ENCODE measurements at regions not wholly inside any gene's neighbourhood (a gene's known extent, or its start where the extent isn't known, plus 50 kb on each side); places are given as distances from the start of the nearest gene placed in this dataset.

DNA sequence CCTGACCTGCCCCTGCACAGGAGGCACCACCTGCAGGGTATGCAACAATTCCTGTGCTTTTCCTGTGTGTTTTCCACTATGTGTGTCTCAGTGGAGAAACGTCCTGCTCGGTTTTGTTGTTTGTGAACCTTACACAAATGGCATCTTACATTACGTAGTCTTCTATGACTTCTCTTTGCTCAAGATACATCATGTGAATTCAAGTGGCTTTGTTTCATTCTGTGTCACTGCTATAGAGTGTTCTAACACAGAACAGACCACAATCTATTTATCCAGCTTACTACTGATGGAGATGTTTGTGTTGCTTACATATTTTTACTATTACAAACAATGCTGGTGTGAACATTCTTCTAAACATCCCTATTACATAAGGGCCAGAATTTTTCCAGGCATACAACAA, 97.7 kb downstream of the ANKRD10 start:
- no peak overlapping the region for H2AK9ac ChIP-seq (replicated peaks; ENCODE audit: low read depth, low read length, poor library complexity)
- no peaks in the 10 kb centered on the region for H3K79me1 ChIP-seq (ENCODE audit: low read depth in 1 of 2, low read length in 2 of 2)
- no peak overlapping the region for H3K9ac ChIP-seq (ENCODE audit: low read depth, low read length)
- no peak overlapping the region for H2BK20ac ChIP-seq (ENCODE audit: low read depth, low read length)
- H2BK15ac ChIP-seq (ENCODE audit: low read depth, low read length), result no peak overlapping the region
- DNase-seq (no peak), ATAC-seq (ENCODE audit: low read depth) (peak; percentile 9; the same call in 1 of the 2 replicates)
- H3K36me3 ChIP-seq (ENCODE audit: control insufficient read depth, insufficient read depth, low read length), result no peaks in the 10 kb centered on the region
- no peak overlapping the region for H3K23ac ChIP-seq (ENCODE audit: low read depth, low read length)
- no peak overlapping the region for H3K56ac ChIP-seq (ENCODE audit: extremely low read depth, insufficient read depth, low read length)
- no peaks in the 10 kb centered on the region; the same call in 1 of the 2 replicates for H3K9me1 ChIP-seq (ENCODE audit: insufficient read depth, low read length)
- ChIA-PET CTCF (no interaction called here), POLR2A (ENCODE audit: unreplicated experiment) (no interaction called here)
- no peak overlapping the region for H3K4ac ChIP-seq (ENCODE audit: low read depth, low read length)
- H4K20me1 ChIP-seq (ENCODE audit: insufficient read depth, low read length), result no peaks in the 10 kb centered on the region
- in situ Hi-C loops (cut with MboI; ENCODE audit: low sequenced_read_pairs) (loop anchor here (25.0 kb wide), 1 partner anchor 230 kb away; no protein-coding TSS in a partner anchor), intact Hi-C loops (cut with micrococcal nuclease) (loop anchor here (5.0 kb wide), 1 partner anchor 235 kb away; no protein-coding TSS in a partner anchor), dilution Hi-C loops (cut with HindIII; ENCODE audit: low sequenced_read_pairs, unreplicated experiment) (no loop called here)
- H3K27ac ChIP-seq (ENCODE audit: insufficient read depth, low read length), result no peak overlapping the region
- H2BK5ac ChIP-seq (ENCODE audit: low read depth, low read length, poor library complexity, severe bottlenecking), result no peak overlapping the region
- H4K5ac ChIP-seq (ENCODE audit: low read depth, low read length), result no peak overlapping the region
- H4K8ac ChIP-seq (ENCODE audit: low read depth in 2 of 2, low read length in 2 of 2), result no peak overlapping the region
- no peak overlapping the region for H2AK5ac ChIP-seq (ENCODE audit: low read depth, low read length)
- H3K4me2 ChIP-seq (ENCODE audit: low read depth, low read length), result no peak overlapping the region
- WGBS, 2 experiments (ENCODE audit: extremely low coverage in 2 of 2, insufficient read length in 1 of 2), result no CpG with 5 or more reads among the region's 3 CpGs
- H3K9me3 ChIP-seq (ENCODE audit: control insufficient read depth, insufficient read depth, low read length), result no peaks in the 10 kb centered on the region
- H3K27me3 ChIP-seq (ENCODE audit: control insufficient read depth, insufficient read depth, low read length), result peaks cover 5% of the 10 kb centered on the region
- TF ChIP-seq RCOR1 (IDR thresholded peaks at IDR 0.05; ENCODE audit: insufficient replicate concordance, low read length) (no peak), MAZ (IDR thresholded peaks at IDR 0.05; ENCODE audit: borderline replicate concordance, low read depth, low read length) (no peak)
- no peak overlapping the region for H2AFZ ChIP-seq (replicated peaks; ENCODE audit: low read length, poor library complexity)
- no peak overlapping the region for H3K18ac ChIP-seq (ENCODE audit: low read depth, low read length)
- H4K91ac ChIP-seq (ENCODE audit: insufficient read depth, low read depth, low read length), result no peak overlapping the region
- no peak overlapping the region for H2BK120ac ChIP-seq (ENCODE audit: low read depth, low read length)
- peaks cover 2% of the 10 kb centered on the region; the same call in 1 of the 2 replicates for H3K4me1 ChIP-seq (ENCODE audit: control insufficient read depth, insufficient read depth, low read length)
- no peak overlapping the region for H3K14ac ChIP-seq (replicated peaks; ENCODE audit: low read depth, low read length)
- no peak overlapping the region for H3K4me3 ChIP-seq (ENCODE audit: insufficient read depth, low read depth, low read length)
- no TSS peak for BruUV-seq (replicated peaks)
